OCI-LY7 (cell line): ENCODE measurements at regions not wholly inside any gene's neighbourhood (a gene's known extent, or its start where the extent isn't known, plus 50 kb on each side); places are given as distances from the start of the nearest gene placed in this dataset.

Experiments used
- EZH2phosphoT487 ChIP-seq: fragments of 200-600 bp; sonication (generic); IDR thresholded peaks from 2 replicates; pipeline ENCODE4 v1.6.1; 2018; ENCODE audit warnings: low read depth, borderline replicate concordance, mild to moderate bottlenecking, mixed run types, antibody characterized with exemption, low read length, moderate library complexity, mixed read lengths
- TF ChIP-seq, protein P1 (sequence below): fragments of 200-600 bp; sonication (generic); conservative IDR thresholded peaks from 2 replicates; pipeline ENCODE4 v1.5.1; 2014; ENCODE audit warnings: mild to moderate bottlenecking, antibody characterized with exemption, low read length, moderate library complexity, mixed read lengths

DNA sequence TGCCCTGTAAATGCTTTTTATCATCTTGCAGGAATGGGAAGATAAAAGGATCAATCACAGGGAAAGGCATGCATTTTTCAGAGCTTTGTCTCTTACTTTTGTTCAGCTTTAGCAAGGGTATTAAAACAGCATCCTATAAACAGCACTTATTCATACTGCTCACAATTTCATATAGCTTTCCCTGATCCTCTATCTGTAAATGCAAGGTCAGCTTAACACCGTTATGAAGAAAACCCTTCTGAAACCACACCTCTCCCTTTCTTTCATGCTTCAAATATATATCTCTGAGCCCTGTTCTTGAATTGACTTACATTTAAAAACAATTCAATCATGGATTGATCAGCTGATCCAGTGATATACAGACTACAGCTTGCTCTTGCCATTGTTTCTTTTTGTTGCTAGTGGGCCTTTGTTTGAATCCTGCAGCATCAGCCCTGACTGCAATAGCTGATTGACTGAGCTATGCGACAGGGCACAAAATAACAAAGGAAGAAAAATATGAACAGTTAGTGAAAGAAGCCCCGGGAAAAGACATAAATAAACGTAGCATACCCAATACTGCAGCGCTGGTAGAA lies 795.5 kb upstream of the CDH2 start:
- TF ChIP-seq, protein P1, sequence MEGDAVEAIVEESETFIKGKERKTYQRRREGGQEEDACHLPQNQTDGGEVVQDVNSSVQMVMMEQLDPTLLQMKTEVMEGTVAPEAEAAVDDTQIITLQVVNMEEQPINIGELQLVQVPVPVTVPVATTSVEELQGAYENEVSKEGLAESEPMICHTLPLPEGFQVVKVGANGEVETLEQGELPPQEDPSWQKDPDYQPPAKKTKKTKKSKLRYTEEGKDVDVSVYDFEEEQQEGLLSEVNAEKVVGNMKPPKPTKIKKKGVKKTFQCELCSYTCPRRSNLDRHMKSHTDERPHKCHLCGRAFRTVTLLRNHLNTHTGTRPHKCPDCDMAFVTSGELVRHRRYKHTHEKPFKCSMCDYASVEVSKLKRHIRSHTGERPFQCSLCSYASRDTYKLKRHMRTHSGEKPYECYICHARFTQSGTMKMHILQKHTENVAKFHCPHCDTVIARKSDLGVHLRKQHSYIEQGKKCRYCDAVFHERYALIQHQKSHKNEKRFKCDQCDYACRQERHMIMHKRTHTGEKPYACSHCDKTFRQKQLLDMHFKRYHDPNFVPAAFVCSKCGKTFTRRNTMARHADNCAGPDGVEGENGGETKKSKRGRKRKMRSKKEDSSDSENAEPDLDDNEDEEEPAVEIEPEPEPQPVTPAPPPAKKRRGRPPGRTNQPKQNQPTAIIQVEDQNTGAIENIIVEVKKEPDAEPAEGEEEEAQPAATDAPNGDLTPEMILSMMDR = no peak
- TF ChIP-seq EZH2phosphoT487 = no peak
